ENCODE measurements at regions not wholly inside any gene's neighbourhood (a gene's known extent, or its start where the extent isn't known, plus 50 kb on each side); places are given as distances from the start of the nearest gene placed in this dataset.

- in situ Hi-C loops (cut with MboI; ENCODE audit: low pct_ligation_motif_present in 1 of 4, low pct_unique_long_range_greater_than_20kb in 1 of 4, low sequenced_read_pairs in 3 of 4) (no loop called here), intact Hi-C loops (cut with DNase I; ENCODE audit: low total_unique reads) (no loop called here)
- Histone ChIP-seq H3K4me3 (no peak overlapping the region), H3K27ac (no peak overlapping the region), H3K4me1 (peaks cover 0 to 10% (median 0%) of the 10 kb centered on the region in 4 donors), H3K36me3 (no peaks in the 10 kb centered on the region), H3K27me3 (peaks cover 4% of the 10 kb centered on the region), H3K9me3 (no peaks in the 10 kb centered on the region)
- no peak for DNase-seq
- WGBS, 2 donors (ENCODE audit: low coverage in 1 of 2), result 76 to 86% methylated on average over 6 to 7 of the region's 7 CpGs
- no peak for TF ChIP-seq POLR2AphosphoS5 (IDR thresholded peaks at IDR 0.05)
- TF ChIP-seq EP300 (IDR thresholded peaks at IDR 0.05; ENCODE audit: low read depth), result no peak
- TF ChIP-seq CTCF (IDR thresholded peaks at IDR 0.05), result no peak
- no peak for TF ChIP-seq POLR2A (IDR thresholded peaks at IDR 0.05)
Observed at GRCh38 chr6:111971181-111971841, 82.6 kb upstream of the CCN6 start.

- H3K4me1 ChIP-seq, result peaks cover 0 to 10% (median 0%) of the 10 kb centered on the region in 4 donors
- no peaks in the 10 kb centered on the region for H3K9me3 ChIP-seq
- no peak for DNase-seq
- WGBS, 2 donors (ENCODE audit: low coverage in 1 of 2), result 80% methylated on average over 5 of the region's 5 CpGs; no CpG with 5 or more reads in 1 of the 2 donors
- H3K36me3 ChIP-seq, result no peaks in the 10 kb centered on the region
- TF ChIP-seq EP300 (IDR thresholded peaks at IDR 0.05; ENCODE audit: low read depth), result no peak
- no peak for TF ChIP-seq POLR2A (IDR thresholded peaks at IDR 0.05)
- TF ChIP-seq CTCF (IDR thresholded peaks at IDR 0.05), result no peak
- no peak for TF ChIP-seq POLR2AphosphoS5 (IDR thresholded peaks at IDR 0.05)
- intact Hi-C loops (cut with DNase I; ENCODE audit: low total_unique reads), result no loop called here
- H3K27ac ChIP-seq, result peak overlapping the region in 2 of 4 donors; percentile 63 to 65
- in situ Hi-C loops (cut with MboI; ENCODE audit: low pct_ligation_motif_present in 1 of 4, low pct_unique_long_range_greater_than_20kb in 1 of 4, low sequenced_read_pairs in 3 of 4), result no loop called here
- no peaks in the 10 kb centered on the region for H3K27me3 ChIP-seq
- H3K4me3 ChIP-seq, result no peak overlapping the region
Observed at GRCh38 chr6:111971866-111972532, 81.9 kb upstream of the CCN6 start.

GRCh38 chr6:111972745-111973117, 81.2 kb upstream of the CCN6 start:
- Histone ChIP-seq H3K9me3 (no peaks in the 10 kb centered on the region), H3K27me3 (no peaks in the 10 kb centered on the region), H3K4me1 (peaks cover 0 to 10% (median 0%) of the 10 kb centered on the region in 4 donors), H3K27ac (peak overlapping the region; percentile 51 to 65 (median 60)), H3K36me3 (no peaks in the 10 kb centered on the region), H3K4me3 (no peak overlapping the region)
- intact Hi-C loops (cut with DNase I; ENCODE audit: low total_unique reads) (no loop called here), in situ Hi-C loops (cut with MboI; ENCODE audit: low pct_ligation_motif_present in 1 of 4, low pct_unique_long_range_greater_than_20kb in 1 of 4, low sequenced_read_pairs in 3 of 4) (no loop called here)
- TF ChIP-seq POLR2AphosphoS5 (IDR thresholded peaks at IDR 0.05), result no peak
- DNase-seq, result no peak
- 81 to 83% methylated on average over 5 of the region's 5 CpGs for WGBS, 2 donors (ENCODE audit: low coverage in 1 of 2)

- Histone ChIP-seq H3K9me3 (no peaks in the 10 kb centered on the region), H3K27me3 (no peaks in the 10 kb centered on the region), H3K27ac (peak overlapping the region; percentile 51 to 65 (median 60)), H3K4me3 (no peak overlapping the region), H3K4me1 (peaks cover 0 to 10% (median 0%) of the 10 kb centered on the region in 4 donors), H3K36me3 (no peaks in the 10 kb centered on the region)
- in situ Hi-C loops (cut with MboI; ENCODE audit: low pct_ligation_motif_present in 1 of 4, low pct_unique_long_range_greater_than_20kb in 1 of 4, low sequenced_read_pairs in 3 of 4), result no loop called here
- TF ChIP-seq POLR2AphosphoS5 (IDR thresholded peaks at IDR 0.05) (peak in 1 of 3 donors; percentile 49), CTCF (IDR thresholded peaks at IDR 0.05) (no peak), EP300 (IDR thresholded peaks at IDR 0.05; ENCODE audit: low read depth) (no peak), POLR2A (IDR thresholded peaks at IDR 0.05) (no peak)
- intact Hi-C loops (cut with DNase I; ENCODE audit: low total_unique reads), result no loop called here
- DNase-seq, result peak; percentile 20
- WGBS, 2 donors (ENCODE audit: low coverage in 1 of 2), result 49 to 51% methylated on average over 6 to 12 of the region's 12 CpGs
Observed at GRCh38 chr6:111973118-111973761, 80.7 kb upstream of the CCN6 start.

Data from transverse colon (tissue), 4 donors.